Breast epithelium (tissue), 3 donors: ENCODE measurements at regions not wholly inside any gene's neighbourhood (a gene's known extent, or its start where the extent isn't known, plus 50 kb on each side); places are given as distances from the start of the nearest gene placed in this dataset.

Experiments used
- CTCF ChIP-seq, 3 donors: fragments of 450-650 bp; IDR thresholded peaks; one replicate each; pipeline ENCODE4 v1.5.1; 2016 to 2017; ENCODE audit warnings: antibody characterized with exemption in 3 of 3, mild to moderate bottlenecking in 3 of 3, moderate library complexity in 3 of 3
- POLR2A ChIP-seq: fragments of 450-650 bp; IDR thresholded peaks from one replicate; pipeline ENCODE4 v1.6.1; 2016; ENCODE audit warnings: antibody characterized with exemption, mild to moderate bottlenecking, moderate library complexity
- POLR2AphosphoS5 ChIP-seq, 3 donors: sonication (generic); formaldehyde crosslinking; IDR thresholded peaks; one replicate each; pipeline ENCODE4 v1.6.1; 2017; ENCODE audit warnings: antibody characterized with exemption in 3 of 3

GRCh38 chr12:102745971-102746600 is 171.0 kb downstream of the PAH start:
- TF ChIP-seq CTCF (IDR thresholded peaks at IDR 0.05) = no peak
- TF ChIP-seq POLR2A = no peak
- TF ChIP-seq POLR2AphosphoS5 (IDR thresholded peaks at IDR 0.05) = no peak
